ENCODE measurements at regions not wholly inside any gene's neighbourhood (a gene's known extent, or its start where the extent isn't known, plus 50 kb on each side); places are given as distances from the start of the nearest gene placed in this dataset.

DNA sequence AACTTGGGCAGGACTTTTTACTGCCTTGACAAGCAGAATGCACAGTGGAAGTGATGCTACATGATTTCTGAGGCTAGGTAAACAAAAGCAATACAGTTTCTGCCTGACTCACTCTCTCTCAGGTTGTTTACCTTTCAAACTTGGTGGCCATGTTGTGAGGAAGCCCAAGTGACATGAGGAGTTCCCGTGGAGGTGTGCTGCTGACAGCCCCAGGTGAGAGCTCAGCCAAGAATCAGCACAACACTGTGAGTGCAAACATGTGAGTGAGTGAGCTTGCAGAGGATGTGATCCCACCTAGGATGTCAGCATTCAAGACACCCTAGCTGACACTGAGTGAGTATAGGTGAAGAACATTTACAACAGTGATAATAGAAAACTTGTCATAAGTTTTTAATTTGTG is 71.1 kb upstream of the IFNAR2 start:
- no peaks in the 10 kb centered on the region for H3K79me2 ChIP-seq (ENCODE audit: insufficient read depth, low read length)
- H3K9ac ChIP-seq (ENCODE audit: low read depth, low read length) = no peak overlapping the region
- no peaks in the 10 kb centered on the region for H4K20me1 ChIP-seq (ENCODE audit: insufficient read depth, low read length)
- H3K36me3 ChIP-seq (ENCODE audit: insufficient read depth, low read length) = no peaks in the 10 kb centered on the region
- H3K27me3 ChIP-seq (ENCODE audit: insufficient read depth, low read length, poor library complexity) = peaks cover 9% of the 10 kb centered on the region
- H3K4me1 ChIP-seq (ENCODE audit: insufficient read depth, low read length) = no peaks in the 10 kb centered on the region
- DNase-seq (no peak), ATAC-seq (ENCODE audit: insufficient read depth, low read depth) (no peak)
- no peak overlapping the region for H2AFZ ChIP-seq (ENCODE audit: low read depth, low read length)
- H3K4me2 ChIP-seq (ENCODE audit: insufficient read depth, low read length) = no peak overlapping the region
- no peak overlapping the region for H3K27ac ChIP-seq (ENCODE audit: low read length)
- TF ChIP-seq, protein P1, sequence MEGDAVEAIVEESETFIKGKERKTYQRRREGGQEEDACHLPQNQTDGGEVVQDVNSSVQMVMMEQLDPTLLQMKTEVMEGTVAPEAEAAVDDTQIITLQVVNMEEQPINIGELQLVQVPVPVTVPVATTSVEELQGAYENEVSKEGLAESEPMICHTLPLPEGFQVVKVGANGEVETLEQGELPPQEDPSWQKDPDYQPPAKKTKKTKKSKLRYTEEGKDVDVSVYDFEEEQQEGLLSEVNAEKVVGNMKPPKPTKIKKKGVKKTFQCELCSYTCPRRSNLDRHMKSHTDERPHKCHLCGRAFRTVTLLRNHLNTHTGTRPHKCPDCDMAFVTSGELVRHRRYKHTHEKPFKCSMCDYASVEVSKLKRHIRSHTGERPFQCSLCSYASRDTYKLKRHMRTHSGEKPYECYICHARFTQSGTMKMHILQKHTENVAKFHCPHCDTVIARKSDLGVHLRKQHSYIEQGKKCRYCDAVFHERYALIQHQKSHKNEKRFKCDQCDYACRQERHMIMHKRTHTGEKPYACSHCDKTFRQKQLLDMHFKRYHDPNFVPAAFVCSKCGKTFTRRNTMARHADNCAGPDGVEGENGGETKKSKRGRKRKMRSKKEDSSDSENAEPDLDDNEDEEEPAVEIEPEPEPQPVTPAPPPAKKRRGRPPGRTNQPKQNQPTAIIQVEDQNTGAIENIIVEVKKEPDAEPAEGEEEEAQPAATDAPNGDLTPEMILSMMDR (IDR thresholded peaks at IDR 0.05; ENCODE audit: borderline replicate concordance, extremely low read depth, low read length, poor library complexity, severe bottlenecking) = no peak
- TF ChIP-seq EZH2 (IDR thresholded peaks at IDR 0.05; ENCODE audit: borderline replicate concordance, low read depth, low read length, severe bottlenecking) = no peak
- no peaks in the 10 kb centered on the region for H3K9me3 ChIP-seq (ENCODE audit: insufficient read depth, low read length, severe bottlenecking)
- H3K4me3 ChIP-seq (ENCODE audit: low read depth in 1 of 2, low read length in 2 of 2) = no peak overlapping the region

DNA sequence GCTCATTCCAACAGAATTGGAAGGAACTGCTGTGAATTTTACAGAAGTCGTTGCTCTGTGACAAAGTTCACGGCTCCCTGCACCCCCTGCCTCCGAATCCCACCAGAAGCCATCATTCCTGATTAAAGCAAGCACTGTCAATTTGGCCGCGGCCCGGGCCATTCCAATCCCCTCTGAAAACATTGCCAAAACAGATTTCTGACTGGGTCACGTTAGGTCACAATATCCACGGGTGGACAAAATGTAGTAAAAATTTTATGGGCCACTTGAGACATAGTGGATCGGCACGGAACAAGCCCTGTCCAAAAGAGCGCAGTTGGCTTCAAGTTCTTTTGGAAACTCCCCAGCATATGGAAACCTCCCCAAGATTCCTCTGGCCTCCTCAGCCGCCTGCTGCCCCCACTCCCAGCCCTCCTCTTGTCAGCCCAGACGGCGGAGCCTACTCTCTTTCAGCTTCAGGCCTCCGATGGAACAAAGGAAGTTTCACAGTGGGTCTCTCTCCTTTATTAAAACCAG is 67.2 kb upstream of the IFNAR2 start:
- no peak for ATAC-seq (ENCODE audit: insufficient read depth, low read depth)
- TF ChIP-seq, protein P1 (IDR thresholded peaks at IDR 0.05; ENCODE audit: borderline replicate concordance, extremely low read depth, low read length, poor library complexity, severe bottlenecking) = no peak
- no peak for TF ChIP-seq EZH2 (IDR thresholded peaks at IDR 0.05; ENCODE audit: borderline replicate concordance, low read depth, low read length, severe bottlenecking)
- H3K9ac ChIP-seq (ENCODE audit: low read depth, low read length) = no peak overlapping the region
- H3K4me2 ChIP-seq (ENCODE audit: insufficient read depth, low read length) = no peak overlapping the region
- H3K4me1 ChIP-seq (ENCODE audit: insufficient read depth, low read length) = no peaks in the 10 kb centered on the region
- H3K4me3 ChIP-seq (ENCODE audit: low read depth in 1 of 2, low read length in 2 of 2) = no peak overlapping the region
- H4K20me1 ChIP-seq (ENCODE audit: insufficient read depth, low read length) = no peaks in the 10 kb centered on the region
- DNase-seq = no peak
- no peaks in the 10 kb centered on the region for H3K9me3 ChIP-seq (ENCODE audit: insufficient read depth, low read length, severe bottlenecking)
- H3K27ac ChIP-seq (ENCODE audit: low read length) = no peak overlapping the region
- H3K27me3 ChIP-seq (ENCODE audit: insufficient read depth, low read length, poor library complexity) = peaks cover 8% of the 10 kb centered on the region
- H3K79me2 ChIP-seq (ENCODE audit: insufficient read depth, low read length) = no peaks in the 10 kb centered on the region
- no peak overlapping the region for H2AFZ ChIP-seq (ENCODE audit: low read depth, low read length)
- no peaks in the 10 kb centered on the region for H3K36me3 ChIP-seq (ENCODE audit: insufficient read depth, low read length)

DNA sequence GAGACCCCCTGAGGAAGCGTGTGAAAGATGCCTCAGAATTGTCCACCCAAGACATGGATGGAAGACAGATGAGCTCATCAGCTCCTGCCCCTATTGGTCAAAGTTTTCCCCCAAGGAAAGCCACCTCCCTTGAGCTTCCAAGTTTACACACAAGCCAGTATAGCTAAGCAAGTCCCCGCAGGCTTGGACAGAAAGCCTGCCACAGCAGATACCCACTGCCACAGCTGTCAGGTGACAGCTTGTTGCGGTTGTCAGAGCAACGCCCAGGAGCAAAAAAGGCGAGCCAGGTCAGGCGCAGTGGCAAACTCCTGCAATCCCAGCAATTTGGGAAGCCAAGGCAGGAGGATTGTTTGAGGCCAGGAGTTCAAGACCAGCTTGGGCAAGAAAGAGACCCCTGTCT is 60.9 kb upstream of the IFNAR2 start:
- Histone ChIP-seq H3K4me1 (ENCODE audit: insufficient read depth, low read length) (no peaks in the 10 kb centered on the region), H3K4me3 (ENCODE audit: low read depth in 1 of 2, low read length in 2 of 2) (no peak overlapping the region), H3K27me3 (ENCODE audit: insufficient read depth, low read length, poor library complexity) (peaks cover 17% of the 10 kb centered on the region), H2AFZ (ENCODE audit: low read depth, low read length) (no peak overlapping the region), H4K20me1 (ENCODE audit: insufficient read depth, low read length) (no peaks in the 10 kb centered on the region), H3K36me3 (ENCODE audit: insufficient read depth, low read length) (no peaks in the 10 kb centered on the region), H3K9me3 (ENCODE audit: insufficient read depth, low read length, severe bottlenecking) (no peaks in the 10 kb centered on the region), H3K4me2 (ENCODE audit: insufficient read depth, low read length) (no peak overlapping the region), H3K27ac (ENCODE audit: low read length) (no peak overlapping the region), H3K9ac (ENCODE audit: low read depth, low read length) (no peak overlapping the region), H3K79me2 (ENCODE audit: insufficient read depth, low read length) (no peaks in the 10 kb centered on the region)
- DNase-seq = no peak
- ATAC-seq (ENCODE audit: insufficient read depth, low read depth) = no peak
- TF ChIP-seq EZH2 (IDR thresholded peaks at IDR 0.05; ENCODE audit: borderline replicate concordance, low read depth, low read length, severe bottlenecking) = no peak
- TF ChIP-seq, protein P1 (IDR thresholded peaks at IDR 0.05; ENCODE audit: borderline replicate concordance, extremely low read depth, low read length, poor library complexity, severe bottlenecking) = no peak

DNA sequence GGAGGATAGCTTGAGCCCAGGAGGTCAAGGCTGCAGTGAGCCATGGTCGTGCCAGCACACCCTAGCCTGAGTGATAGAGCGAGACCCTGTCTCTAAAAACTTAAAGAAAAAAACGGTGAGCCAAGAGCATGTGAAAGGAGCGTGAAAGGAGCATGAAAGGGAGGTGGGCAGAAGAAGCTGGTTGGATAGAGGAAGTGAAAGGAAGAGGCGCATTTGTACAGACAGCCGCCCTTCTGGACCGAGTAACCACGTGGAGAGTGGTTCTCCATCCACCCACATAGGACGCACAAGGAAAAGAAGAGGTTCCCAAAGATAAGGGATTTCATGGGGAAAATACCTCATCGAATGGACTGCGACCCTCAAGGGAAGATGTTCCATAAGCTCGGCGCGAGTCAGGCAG is 60.4 kb upstream of the IFNAR2 start:
- H3K4me2 ChIP-seq (ENCODE audit: insufficient read depth, low read length) = no peak overlapping the region
- H3K9ac ChIP-seq (ENCODE audit: low read depth, low read length) = no peak overlapping the region
- H3K27ac ChIP-seq (ENCODE audit: low read length) = no peak overlapping the region
- H3K9me3 ChIP-seq (ENCODE audit: insufficient read depth, low read length, severe bottlenecking) = no peaks in the 10 kb centered on the region
- peaks cover 17% of the 10 kb centered on the region for H3K27me3 ChIP-seq (ENCODE audit: insufficient read depth, low read length, poor library complexity)
- no peaks in the 10 kb centered on the region for H3K4me1 ChIP-seq (ENCODE audit: insufficient read depth, low read length)
- no peaks in the 10 kb centered on the region for H4K20me1 ChIP-seq (ENCODE audit: insufficient read depth, low read length)
- no peaks in the 10 kb centered on the region for H3K36me3 ChIP-seq (ENCODE audit: insufficient read depth, low read length)
- TF ChIP-seq EZH2 (IDR thresholded peaks at IDR 0.05; ENCODE audit: borderline replicate concordance, low read depth, low read length, severe bottlenecking) = no peak
- TF ChIP-seq, protein P1 (IDR thresholded peaks at IDR 0.05; ENCODE audit: borderline replicate concordance, extremely low read depth, low read length, poor library complexity, severe bottlenecking) = no peak
- DNase-seq (no peak), ATAC-seq (ENCODE audit: insufficient read depth, low read depth) (no peak)
- no peak overlapping the region for H3K4me3 ChIP-seq (ENCODE audit: low read depth in 1 of 2, low read length in 2 of 2)
- H3K79me2 ChIP-seq (ENCODE audit: insufficient read depth, low read length) = no peaks in the 10 kb centered on the region
- no peak overlapping the region for H2AFZ ChIP-seq (ENCODE audit: low read depth, low read length)

All from DND-41 (cell line).